SK-N-SH (cell line): ENCODE measurements at regions not wholly inside any gene's neighbourhood (a gene's known extent, or its start where the extent isn't known, plus 50 kb on each side); places are given as distances from the start of the nearest gene placed in this dataset.

ENCODE experiments used
- CTCF ChIA-PET: fragments of 300-600, 350-600 bp; formaldehyde crosslinking; extraction: SDS; loops from one replicate; lab custom pipeline; 2021; lab: Yijun Ruan, JAX
- POLR2A ChIA-PET: fragments of 350-600 bp; sonication (Branson Sonifier 250); formaldehyde crosslinking; extraction: SDS; loops from one replicate; lab custom pipeline; 2020; ENCODE audit warnings: antibody characterized with exemption, inconsistent platforms; lab: Yijun Ruan, JAX
- DNase-seq: peaks from one replicate; pipeline ENCODE4 v3.0.0; 2012
- H2AFZ ChIP-seq: fragments of 200-600 bp; sonication (generic); 2 replicates; pipeline ENCODE4 v1.8.1; 2016; ENCODE audit warnings: antibody characterized with exemption, mild to moderate bottlenecking, low read depth
- H3F3A ChIP-seq: fragments of 200-600 bp; sonication (generic); replicated peaks from 2 replicates; pipeline ENCODE3; 2016; ENCODE audit warnings: antibody characterized with exemption, mild to moderate bottlenecking; ENCODE audit not compliant: insufficient read depth
- H3K27ac ChIP-seq, 2 experiments: fragments of 200-500 bp in 1 of 2; fragments of 200-600 bp in 1 of 2; sonication (Bioruptor generic) in 1 of 2; sonication (generic), shearing (Covaris generic) in 1 of 2; 2 replicates each; pipeline versions ENCODE4 v1.5.1 to v1.6.1; 2014 to 2016; ENCODE audit warnings: low read depth in 2 of 2, inconsistent platforms in 1 of 2, low read length in 1 of 2, mild to moderate bottlenecking in 1 of 2, mixed read lengths in 1 of 2
- H3K27me3 ChIP-seq: fragments of 200-600 bp; sonication (generic), shearing (Covaris generic); 2 replicates; pipeline ENCODE4 v1.6.1; 2016; ENCODE audit warnings: mixed run types; ENCODE audit not compliant: insufficient read depth
- H3K36me3 ChIP-seq, 2 experiments: fragments of 200-500 bp in 1 of 2; fragments of 200-600 bp in 1 of 2; sonication (Bioruptor generic) in 1 of 2; sonication (generic) in 1 of 2; replicated peaks in 1 of 2; 2 replicates each; pipeline versions ENCODE3 to v1.5.1; 2014 to 2016; ENCODE audit warnings: low read length in 1 of 2, mild to moderate bottlenecking in 1 of 2; ENCODE audit not compliant: insufficient read depth in 2 of 2, control insufficient read depth in 1 of 2
- H3K4me1 ChIP-seq, 2 experiments: fragments of 200-500 bp in 1 of 2; fragments of 200-600 bp in 1 of 2; sonication (Bioruptor generic) in 1 of 2; sonication (generic), shearing (Covaris generic) in 1 of 2; 2 replicates each; pipeline versions ENCODE4 v1.5.1 to v1.6.1; 2014 to 2016; ENCODE audit warnings: low read depth in 1 of 2, low read length in 1 of 2, mixed run types in 1 of 2; ENCODE audit not compliant: insufficient read depth in 2 of 2, control insufficient read depth in 1 of 2
- H3K4me2 ChIP-seq: fragments of 200-600 bp; sonication (generic), shearing (Covaris generic); 2 replicates; pipeline ENCODE4 v1.6.1; 2017; ENCODE audit warnings: mixed run types
- H3K4me3 ChIP-seq, 2 experiments: fragments of 200-500 bp in 1 of 2; fragments of 200-600 bp in 1 of 2; sonication (Bioruptor generic) in 1 of 2; sonication (generic), shearing (Covaris generic) in 1 of 2; 2 replicates each; pipeline versions ENCODE4 v1.5.1 to v1.8.1; 2014 to 2016; ENCODE audit warnings: low read depth in 2 of 2, inconsistent platforms in 1 of 2, low read length in 1 of 2, mild to moderate bottlenecking in 1 of 2, mixed read lengths in 1 of 2, moderate library complexity in 1 of 2
- H3K79me2 ChIP-seq: fragments of 200-600 bp; sonication (generic); 2 replicates; pipeline ENCODE4 v1.8.1; 2017; ENCODE audit warnings: mild to moderate bottlenecking; ENCODE audit not compliant: insufficient read depth
- H3K9ac ChIP-seq: fragments of 200-600 bp; sonication (generic); 2 replicates; pipeline ENCODE4 v1.6.1; 2017; ENCODE audit warnings: mixed run types
- H3K9me2 ChIP-seq: fragments of 200-600 bp; sonication (generic); 2 replicates; pipeline ENCODE4 v1.6.1; 2017; ENCODE audit warnings: mixed run types
- H3K9me3 ChIP-seq: fragments of 200-600 bp; sonication (generic); 2 replicates; pipeline ENCODE4 v1.6.1; 2017; ENCODE audit warnings: mixed run types, mild to moderate bottlenecking, moderate library complexity
- H4K20me1 ChIP-seq: fragments of 200-600 bp; sonication (generic); 2 replicates; pipeline ENCODE4 v1.6.1; 2017; ENCODE audit warnings: mild to moderate bottlenecking, mixed run types; ENCODE audit not compliant: insufficient read depth
- CHD2 ChIP-seq: fragments of 150-350 bp; IDR thresholded peaks from 2 replicates; pipeline ENCODE4 v1.6.1; 2018; ENCODE audit warnings: low read length; ENCODE audit not compliant: partially characterized antibody
- ELF1 ChIP-seq: IDR thresholded peaks from 2 replicates; pipeline ENCODE4 v1.4.0; 2012
- FOXM1 ChIP-seq: IDR thresholded peaks from 2 replicates; pipeline ENCODE4 v1.4.0; 2012; ENCODE audit warnings: low read depth, mild to moderate bottlenecking
- GABPA ChIP-seq: IDR thresholded peaks from 2 replicates; pipeline ENCODE4 v1.4.0; 2012; ENCODE audit warnings: low read depth, mild to moderate bottlenecking
- GATA2 ChIP-seq: sonication (generic); formaldehyde crosslinking; IDR thresholded peaks from 2 replicates; pipeline ENCODE4 v1.5.0; 2020; ENCODE audit warnings: mild to moderate bottlenecking, missing genetic modification reagents
- IRF3 ChIP-seq: fragments of 150-350 bp; IDR thresholded peaks from 2 replicates; pipeline ENCODE4 v1.6.1; 2016; ENCODE audit warnings: mild to moderate bottlenecking, low read depth, low read length
- JUND ChIP-seq: IDR thresholded peaks from 2 replicates; pipeline ENCODE4 v1.4.0; 2012
- MEF2A ChIP-seq: IDR thresholded peaks from 2 replicates; pipeline ENCODE4 v1.4.0; 2012; ENCODE audit warnings: low read depth, borderline replicate concordance
- MXI1 ChIP-seq: IDR thresholded peaks from 2 replicates; pipeline ENCODE4 v1.6.1; 2012; ENCODE audit warnings: mild to moderate bottlenecking, low read depth, low read length, improper control_type of control experiment
- PBX3 ChIP-seq: IDR thresholded peaks from 2 replicates; pipeline ENCODE4; 2012
- RCOR1 ChIP-seq: fragments of 150-350 bp; IDR thresholded peaks from 2 replicates; pipeline ENCODE4 v1.6.1; 2017; ENCODE audit warnings: antibody characterized with exemption, low read length
- RFX5 ChIP-seq: IDR thresholded peaks from 2 replicates; pipeline ENCODE4 v1.6.1; 2012; ENCODE audit warnings: mild to moderate bottlenecking, improper control_type of control experiment, low read length
- SMC3 ChIP-seq: IDR thresholded peaks from 2 replicates; pipeline ENCODE4 v1.6.1; 2012; ENCODE audit warnings: low read depth, low read length, improper control_type of control experiment
- TAF1 ChIP-seq: IDR thresholded peaks from 2 replicates; pipeline ENCODE4 v1.6.1; 2012; ENCODE audit warnings: low read depth, mild to moderate bottlenecking, low read length, moderate library complexity, borderline replicate concordance
- TEAD4 ChIP-seq: IDR thresholded peaks from 2 replicates; pipeline ENCODE4 v1.4.0; 2012; ENCODE audit warnings: mild to moderate bottlenecking, borderline replicate concordance; ENCODE audit not compliant: insufficient read depth
- USF1 ChIP-seq: IDR thresholded peaks from 2 replicates; pipeline ENCODE4 v1.4.0; 2012; ENCODE audit warnings: low read depth, borderline replicate concordance
- USF2 ChIP-seq: fragments of 150-350 bp; IDR thresholded peaks from 2 replicates; pipeline ENCODE4 v1.6.1; 2017; ENCODE audit warnings: antibody characterized with exemption, low read length, low read depth, borderline replicate concordance
- YY1 ChIP-seq: IDR thresholded peaks from 2 replicates; pipeline ENCODE4 v1.4.0; 2012; ENCODE audit warnings: low read depth, mild to moderate bottlenecking
- ZBTB33 ChIP-seq: IDR thresholded peaks from 2 replicates; pipeline ENCODE4 v1.4.0; 2012; ENCODE audit warnings: low read depth, borderline replicate concordance
- WGBS: methylation state at CpG from one replicate; pipeline ENCODE4 v1.1.6; 2017; ENCODE audit warnings: low lambda C conversion rate; 5-methylcytosine and 5-hydroxymethylcytosine counted together

GRCh38 chr6:92297101-92297500 is 1122.3 kb downstream of the EPHA7 start:
- Histone ChIP-seq H3K79me2 (no peaks in the 10 kb centered on the region), H3K27me3 (no peaks in the 10 kb centered on the region), H3K4me2 (no peak overlapping the region), H3K27ac (no peak overlapping the region), H3K9ac (no peak overlapping the region), H3K4me1 (no peaks in the 10 kb centered on the region), H3K9me3 (no peaks in the 10 kb centered on the region), H2AFZ (no peak overlapping the region), H3K4me3 (no peak overlapping the region), H3F3A (no peaks in the 10 kb centered on the region), H4K20me1 (no peaks in the 10 kb centered on the region), H3K36me3 (no peaks in the 10 kb centered on the region), H3K9me2 (no peaks in the 10 kb centered on the region)
- no peak for TF ChIP-seq PBX3
- TF ChIP-seq RFX5 = no peak
- TF ChIP-seq MXI1 = no peak
- TF ChIP-seq GABPA = no peak
- no peak for TF ChIP-seq FOXM1
- no peak for TF ChIP-seq YY1
- TF ChIP-seq SMC3 = no peak
- TF ChIP-seq TEAD4 = no peak
- TF ChIP-seq TAF1 = no peak
- TF ChIP-seq MEF2A = no peak
- no peak for DNase-seq
- CTCF ChIA-PET = no interaction called here
- POLR2A ChIA-PET = no interaction called here
- 32% methylated on average over 4 of the region's 4 CpGs for WGBS

- DNase-seq = no peak
- Histone ChIP-seq H2AFZ (no peak overlapping the region), H3K27me3 (no peaks in the 10 kb centered on the region), H3K79me2 (no peaks in the 10 kb centered on the region), H3K4me3 (no peak overlapping the region), H3K36me3 (no peaks in the 10 kb centered on the region), H3K27ac (no peak overlapping the region), H4K20me1 (no peaks in the 10 kb centered on the region), H3F3A (no peaks in the 10 kb centered on the region), H3K9me2 (no peaks in the 10 kb centered on the region), H3K4me2 (no peak overlapping the region), H3K9me3 (no peaks in the 10 kb centered on the region; the same call in none of the 2 replicates), H3K9ac (no peak overlapping the region), H3K4me1 (no peaks in the 10 kb centered on the region)
- WGBS = 23% methylated on average over 1 of the region's 1 CpG
- ChIA-PET POLR2A (no interaction called here), CTCF (no interaction called here)
- no peak for TF ChIP-seq TAF1
- no peak for TF ChIP-seq USF1
- TF ChIP-seq MXI1 = no peak
- no peak for TF ChIP-seq RCOR1
- no peak for TF ChIP-seq SMC3
- no peak for TF ChIP-seq GATA2
- TF ChIP-seq YY1 = no peak
- no peak for TF ChIP-seq IRF3
- TF ChIP-seq USF2 = no peak
- no peak for TF ChIP-seq CHD2
- no peak for TF ChIP-seq ELF1
- TF ChIP-seq JUND = no peak
- no peak for TF ChIP-seq ZBTB33
- TF ChIP-seq PBX3 = no peak
Observed at GRCh38 chr6:92292067-92292466, 1127.3 kb downstream of the EPHA7 start.
